Transverse colon (tissue), 4 donors: ENCODE measurements at regions not wholly inside any gene's neighbourhood (a gene's known extent, or its start where the extent isn't known, plus 50 kb on each side); places are given as distances from the start of the nearest gene placed in this dataset.

Experiments
- DNase-seq: peaks from one replicate; pipeline ENCODE4 v3.0.0-alpha.2; 2019
- H3K27ac ChIP-seq, 4 donors: fragments of 200-600 bp; sonication (generic); 2 replicates each; pipeline ENCODE4 v1.5.1; 2016 to 2018; ENCODE audit warnings: inconsistent platforms in 4 of 4
- H3K27me3 ChIP-seq: fragments of 200-600 bp; sonication (generic); 2 replicates; pipeline ENCODE4 v1.5.1; 2017; ENCODE audit warnings: inconsistent platforms
- H3K36me3 ChIP-seq, 4 donors: fragments of 200-600 bp; sonication (generic); 2 replicates each; pipeline ENCODE4 v1.5.1; 2017 to 2019; ENCODE audit warnings: inconsistent platforms in 4 of 4
- H3K4me1 ChIP-seq, 4 donors: fragments of 200-600 bp; sonication (generic); 2 replicates each; pipeline ENCODE4 v1.5.1; 2017 to 2020; ENCODE audit warnings: inconsistent platforms in 4 of 4
- H3K4me3 ChIP-seq, 4 donors: fragments of 200-600 bp; sonication (generic); 1 replicate in 1 of 4; 2 replicates in 3 of 4; pipeline versions ENCODE4 v1.5.1 to v1.6.1; 2017 to 2019; ENCODE audit warnings: inconsistent platforms in 4 of 4
- H3K9me3 ChIP-seq, 2 donors: fragments of 200-600 bp; sonication (generic); 2 replicates each; pipeline ENCODE4 v1.5.1; 2017 to 2019; ENCODE audit warnings: inconsistent platforms in 2 of 2
- CTCF ChIP-seq, 5 experiments: fragments of 200-600 bp in 3 of 5; fragments of 450-650 bp in 2 of 5; sonication (generic) in 3 of 5; IDR thresholded peaks; 1 replicate in 2 of 5; 2 replicates in 3 of 5; pipeline ENCODE4 v1.5.1; 2016 to 2017; ENCODE audit warnings: antibody characterized with exemption in 5 of 5, inconsistent platforms in 3 of 5, mild to moderate bottlenecking in 2 of 5, moderate library complexity in 1 of 5
- EP300 ChIP-seq: sonication (generic); formaldehyde crosslinking; IDR thresholded peaks from one replicate; pipeline ENCODE4 v1.6.1; 2017; ENCODE audit warnings: antibody characterized with exemption, low read depth
- POLR2A ChIP-seq: fragments of 450-650 bp; IDR thresholded peaks from one replicate; pipeline ENCODE4 v1.6.1; 2016; ENCODE audit warnings: antibody characterized with exemption, mild to moderate bottlenecking, moderate library complexity
- POLR2AphosphoS5 ChIP-seq, 3 donors: sonication (generic); formaldehyde crosslinking; IDR thresholded peaks; one replicate each; pipeline ENCODE4 v1.6.1; 2016; ENCODE audit warnings: antibody characterized with exemption in 3 of 3
- WGBS, 2 donors: methylation state at CpG; one replicate each; pipeline ENCODE4 v1.1.5; 2018; ENCODE audit warnings: low coverage in 1 of 2; 5-methylcytosine and 5-hydroxymethylcytosine counted together
- in situ Hi-C, 4 donors: fragments of 200-750 bp; cut with MboI; loops; one replicate each; pipeline versions ENCODE4 v1.15.0 to v1.15.1; 2017; ENCODE audit warnings: low sequenced_read_pairs in 3 of 4, low pct_ligation_motif_present in 1 of 4, low pct_unique_long_range_greater_than_20kb in 1 of 4
- intact Hi-C: fragments of 100-400 bp; cut with DNase I; formaldehyde crosslinking; loops from one replicate; pipeline ENCODE4 v1.15.1; 2023; ENCODE audit warnings: low total_unique reads

GRCh38 chr17:36707904-36708303, 106.5 kb downstream of the MRM1 start:
- Histone ChIP-seq H3K4me3 (no peak overlapping the region), H3K36me3 (no peaks in the 10 kb centered on the region), H3K4me1 (peaks cover 0 to 17% (median 8%) of the 10 kb centered on the region in 4 donors), H3K27me3 (peaks cover 20% of the 10 kb centered on the region), H3K27ac (no peak overlapping the region), H3K9me3 (no peaks in the 10 kb centered on the region)
- intact Hi-C loops, result no loop called here
- DNase-seq, result no peak
- 87 to 90% methylated on average over 3 of the region's 3 CpGs for WGBS, 2 donors
- in situ Hi-C loops, result no loop called here
- TF ChIP-seq POLR2A (no peak), POLR2AphosphoS5 (IDR thresholded peaks at IDR 0.05) (no peak), CTCF (IDR thresholded peaks at IDR 0.05) (no peak), EP300 (no peak)

- Histone ChIP-seq H3K27ac (no peak overlapping the region), H3K36me3 (no peaks in the 10 kb centered on the region), H3K9me3 (no peaks in the 10 kb centered on the region), H3K27me3 (peaks cover 4% of the 10 kb centered on the region), H3K4me3 (no peak overlapping the region), H3K4me1 (no peaks in the 10 kb centered on the region)
- no peak for DNase-seq
- TF ChIP-seq POLR2AphosphoS5 (IDR thresholded peaks at IDR 0.05), result no peak
- no peak for TF ChIP-seq CTCF (IDR thresholded peaks at IDR 0.05)
- TF ChIP-seq POLR2A, result no peak
- no peak for TF ChIP-seq EP300
- WGBS, 2 donors, result 84% methylated on average over 6 of the region's 6 CpGs; no CpG with 5 or more reads in 1 of the 2 donors
- intact Hi-C loops, result no loop called here
- in situ Hi-C loops, result no loop called here
Measured at GRCh38 chr17:36714789-36715188, 113.4 kb downstream of the MRM1 start.

- TF ChIP-seq EP300 (no peak), POLR2A (no peak), CTCF (IDR thresholded peaks at IDR 0.05) (no peak), POLR2AphosphoS5 (IDR thresholded peaks at IDR 0.05) (no peak)
- Histone ChIP-seq H3K4me3 (no peak overlapping the region), H3K36me3 (no peaks in the 10 kb centered on the region), H3K4me1 (peaks cover 0 to 8% (median 3%) of the 10 kb centered on the region in 4 donors), H3K9me3 (no peaks in the 10 kb centered on the region), H3K27ac (no peak overlapping the region), H3K27me3 (peaks cover 4% of the 10 kb centered on the region)
- 83 to 100% methylated on average over 1 to 7 of the region's 7 CpGs for WGBS, 2 donors
- in situ Hi-C loops (no loop called here), intact Hi-C loops (no loop called here)
- DNase-seq, result no peak
Measured at GRCh38 chr17:36715951-36716350, 114.6 kb downstream of the MRM1 start.

GRCh38 chr17:36717088-36717487, 115.7 kb downstream of the MRM1 start:
- Histone ChIP-seq H3K27ac (no peak overlapping the region), H3K4me3 (no peak overlapping the region), H3K36me3 (no peaks in the 10 kb centered on the region), H3K27me3 (peaks cover 4% of the 10 kb centered on the region), H3K9me3 (no peaks in the 10 kb centered on the region), H3K4me1 (peaks cover 0 to 16% (median 14%) of the 10 kb centered on the region in 4 donors)
- in situ Hi-C loops, result no loop called here
- no peak for DNase-seq
- WGBS, 2 donors, result 80 to 87% methylated on average over 1 to 3 of the region's 3 CpGs
- intact Hi-C loops, result no loop called here
- TF ChIP-seq POLR2AphosphoS5 (IDR thresholded peaks at IDR 0.05), result no peak
- no peak for TF ChIP-seq CTCF (IDR thresholded peaks at IDR 0.05)
- no peak for TF ChIP-seq EP300
- TF ChIP-seq POLR2A, result no peak
